Suprapubic skin (tissue), 4 donors: ENCODE measurements at regions not wholly inside any gene's neighbourhood (a gene's known extent, or its start where the extent isn't known, plus 50 kb on each side); places are given as distances from the start of the nearest gene placed in this dataset.

Experiments
- DNase-seq, 2 donors: peaks; one replicate each; pipeline ENCODE4 v3.0.0-alpha.2; 2019; ENCODE audit warnings: low spot score in 2 of 2
- H3K27ac ChIP-seq: fragments of 200-600 bp; sonication (generic); one replicate; pipeline ENCODE4 v1.5.1; 2019
- H3K27me3 ChIP-seq: fragments of 200-600 bp; sonication (generic); one replicate; pipeline ENCODE4 v1.5.1; 2019
- H3K36me3 ChIP-seq: fragments of 200-600 bp; sonication (generic); one replicate; pipeline ENCODE4 v1.5.1; 2019
- H3K4me1 ChIP-seq: fragments of 200-600 bp; sonication (generic); one replicate; pipeline ENCODE4 v1.5.1; 2019
- H3K4me3 ChIP-seq: fragments of 200-600 bp; sonication (generic); one replicate; pipeline ENCODE4 v1.5.1; 2019; ENCODE audit warnings: mild to moderate bottlenecking
- H3K9me3 ChIP-seq: fragments of 200-600 bp; sonication (generic); one replicate; pipeline ENCODE4 v1.5.1; 2019
- EP300 ChIP-seq: sonication (generic); formaldehyde crosslinking; IDR thresholded peaks from one replicate; pipeline ENCODE4 v1.6.1; 2017; ENCODE audit warnings: antibody characterized with exemption
- POLR2A ChIP-seq, 2 donors: fragments of 450-650 bp; IDR thresholded peaks; one replicate each; pipeline ENCODE4 v1.6.1; 2017; ENCODE audit warnings: antibody characterized with exemption in 2 of 2, mild to moderate bottlenecking in 2 of 2, moderate library complexity in 2 of 2
- POLR2AphosphoS5 ChIP-seq, 3 donors: sonication (generic); formaldehyde crosslinking; IDR thresholded peaks; one replicate each; pipeline ENCODE4 v1.6.1; 2017; ENCODE audit warnings: antibody characterized with exemption in 3 of 3
- WGBS: methylation state at CpG from one replicate; pipeline ENCODE4 v1.1.5; 2018; 5-methylcytosine and 5-hydroxymethylcytosine counted together
- TF ChIP-seq, protein P1 (sequence below), 2 donors: fragments of 200-600 bp in 1 of 2; fragments of 450-650 bp in 1 of 2; sonication (generic) in 1 of 2; IDR thresholded peaks; one replicate each; pipeline ENCODE4 v1.5.1; 2016 to 2019; ENCODE audit warnings: antibody characterized with exemption in 2 of 2, mild to moderate bottlenecking in 1 of 2, moderate library complexity in 1 of 2

DNA sequence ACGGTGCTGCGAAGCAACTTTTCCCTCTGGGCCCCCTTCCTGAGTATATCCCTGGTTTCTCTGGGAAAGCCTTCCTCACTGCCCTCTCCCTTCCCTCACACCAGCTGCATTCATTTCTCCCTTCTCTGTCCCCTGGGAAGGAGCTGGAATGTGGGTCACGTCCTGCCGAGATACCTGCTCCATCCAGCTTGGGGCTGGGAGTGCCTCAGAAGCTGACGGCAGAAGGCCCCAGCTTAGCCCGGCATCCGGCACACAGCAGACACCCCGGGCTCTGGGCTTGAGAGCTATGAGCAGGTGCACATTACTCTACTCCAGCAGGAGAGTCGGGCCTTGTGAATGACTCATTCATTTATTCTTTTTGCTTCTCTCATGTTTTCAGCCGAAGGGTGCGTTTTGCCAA lies 170.6 kb downstream of the TEX29 start:
- peak in 1 of 2 donors; percentile 69 for DNase-seq
- no peaks in the 10 kb centered on the region for H3K36me3 ChIP-seq
- TF ChIP-seq, protein P1, sequence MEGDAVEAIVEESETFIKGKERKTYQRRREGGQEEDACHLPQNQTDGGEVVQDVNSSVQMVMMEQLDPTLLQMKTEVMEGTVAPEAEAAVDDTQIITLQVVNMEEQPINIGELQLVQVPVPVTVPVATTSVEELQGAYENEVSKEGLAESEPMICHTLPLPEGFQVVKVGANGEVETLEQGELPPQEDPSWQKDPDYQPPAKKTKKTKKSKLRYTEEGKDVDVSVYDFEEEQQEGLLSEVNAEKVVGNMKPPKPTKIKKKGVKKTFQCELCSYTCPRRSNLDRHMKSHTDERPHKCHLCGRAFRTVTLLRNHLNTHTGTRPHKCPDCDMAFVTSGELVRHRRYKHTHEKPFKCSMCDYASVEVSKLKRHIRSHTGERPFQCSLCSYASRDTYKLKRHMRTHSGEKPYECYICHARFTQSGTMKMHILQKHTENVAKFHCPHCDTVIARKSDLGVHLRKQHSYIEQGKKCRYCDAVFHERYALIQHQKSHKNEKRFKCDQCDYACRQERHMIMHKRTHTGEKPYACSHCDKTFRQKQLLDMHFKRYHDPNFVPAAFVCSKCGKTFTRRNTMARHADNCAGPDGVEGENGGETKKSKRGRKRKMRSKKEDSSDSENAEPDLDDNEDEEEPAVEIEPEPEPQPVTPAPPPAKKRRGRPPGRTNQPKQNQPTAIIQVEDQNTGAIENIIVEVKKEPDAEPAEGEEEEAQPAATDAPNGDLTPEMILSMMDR (IDR thresholded peaks at IDR 0.05) = no peak
- TF ChIP-seq POLR2A (IDR thresholded peaks at IDR 0.05) (no peak), POLR2AphosphoS5 (IDR thresholded peaks at IDR 0.05) (no peak), EP300 (no peak)
- no peaks in the 10 kb centered on the region for H3K27me3 ChIP-seq
- H3K4me1 ChIP-seq = no peaks in the 10 kb centered on the region
- H3K4me3 ChIP-seq = no peak overlapping the region
- no peak overlapping the region for H3K27ac ChIP-seq
- 62% methylated on average over 11 of the region's 11 CpGs for WGBS
- H3K9me3 ChIP-seq = peaks cover 6% of the 10 kb centered on the region

DNA sequence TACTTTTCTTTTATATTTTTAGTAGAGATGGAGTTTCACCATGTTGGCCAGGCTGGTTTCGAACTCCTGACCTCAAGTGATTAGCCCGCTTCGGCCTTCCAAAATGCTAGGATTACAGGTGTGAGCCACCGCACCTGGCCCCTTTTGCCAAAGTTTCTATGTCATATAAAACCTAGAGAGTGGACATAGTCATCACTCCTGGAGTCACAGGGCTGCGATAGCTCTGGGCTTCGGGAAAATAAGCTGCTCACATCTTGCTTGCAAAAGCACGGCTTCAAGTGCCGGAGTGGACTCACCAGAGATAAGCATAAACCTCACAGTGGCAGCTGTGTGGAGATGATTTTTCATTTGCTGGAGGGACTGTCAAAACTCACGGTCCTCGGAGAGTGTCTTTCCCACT lies 171.2 kb downstream of the TEX29 start:
- H3K4me3 ChIP-seq = no peak overlapping the region
- DNase-seq = peak in 1 of 2 donors; percentile 32
- no peaks in the 10 kb centered on the region for H3K4me1 ChIP-seq
- H3K27ac ChIP-seq = no peak overlapping the region
- H3K27me3 ChIP-seq = no peaks in the 10 kb centered on the region
- 78% methylated on average over 10 of the region's 10 CpGs for WGBS
- TF ChIP-seq POLR2AphosphoS5 (IDR thresholded peaks at IDR 0.05) = no peak
- TF ChIP-seq POLR2A (IDR thresholded peaks at IDR 0.05) = no peak
- TF ChIP-seq, protein P1 (IDR thresholded peaks at IDR 0.05) = no peak
- TF ChIP-seq EP300 = no peak
- no peaks in the 10 kb centered on the region for H3K36me3 ChIP-seq
- peaks cover 3% of the 10 kb centered on the region for H3K9me3 ChIP-seq

DNA sequence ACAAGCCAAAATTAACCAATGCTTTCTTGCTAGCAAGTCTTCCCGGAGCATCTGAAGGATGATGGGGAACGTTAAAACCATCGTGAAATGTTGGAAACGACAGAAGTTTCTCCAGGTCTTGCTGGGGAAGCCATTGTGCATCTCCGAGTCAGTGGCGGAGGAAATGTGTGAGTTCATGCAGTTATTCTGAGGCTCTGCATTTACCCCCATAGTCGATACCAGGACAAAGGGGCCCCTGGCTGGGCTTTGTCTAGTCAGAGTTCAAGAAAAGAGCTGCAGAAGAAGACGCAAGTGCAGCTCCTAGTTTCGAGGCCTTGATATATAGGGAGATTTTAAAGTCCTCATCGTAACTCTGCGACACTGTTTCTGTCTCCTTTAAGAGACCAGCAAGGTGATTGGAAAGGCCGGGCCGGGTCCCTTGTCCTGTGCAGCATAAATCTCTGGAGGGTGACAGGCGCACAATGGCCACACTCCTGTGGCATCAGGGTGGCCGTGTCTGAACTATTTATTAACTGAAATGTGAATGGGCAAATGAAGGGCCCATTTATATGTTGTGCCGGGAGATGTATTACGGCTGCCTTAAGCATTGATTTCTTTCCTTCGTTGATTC lies 172.0 kb downstream of the TEX29 start:
- H3K36me3 ChIP-seq = no peaks in the 10 kb centered on the region
- peak in 1 of 2 donors; percentile 60 for DNase-seq
- H3K27ac ChIP-seq = no peak overlapping the region
- TF ChIP-seq POLR2AphosphoS5 (IDR thresholded peaks at IDR 0.05) = no peak
- TF ChIP-seq POLR2A (IDR thresholded peaks at IDR 0.05) = no peak
- TF ChIP-seq EP300 = no peak
- TF ChIP-seq, protein P1 (IDR thresholded peaks at IDR 0.05) = no peak
- no peak overlapping the region for H3K4me3 ChIP-seq
- H3K27me3 ChIP-seq = no peaks in the 10 kb centered on the region
- no peaks in the 10 kb centered on the region for H3K9me3 ChIP-seq
- no peaks in the 10 kb centered on the region for H3K4me1 ChIP-seq
- WGBS = 80% methylated on average over 18 of the region's 18 CpGs

DNA sequence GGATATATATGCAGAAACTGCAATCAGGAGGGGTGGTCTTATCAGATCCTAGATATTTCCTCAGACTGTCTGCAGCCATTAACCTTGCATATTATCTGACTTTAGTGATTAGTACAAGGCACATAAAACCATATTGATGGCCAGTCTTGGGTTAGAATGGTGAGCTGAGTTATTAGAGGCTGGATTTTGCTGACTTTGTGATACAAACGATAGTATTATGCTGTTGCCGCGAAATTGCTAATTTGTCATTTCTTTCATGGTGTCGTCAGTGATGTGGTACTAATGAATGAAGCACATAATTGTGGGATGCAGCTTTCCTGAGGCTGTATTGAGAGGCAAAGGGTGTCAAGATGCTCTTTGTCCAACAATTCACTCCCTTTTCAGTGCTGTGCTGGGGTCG lies 172.5 kb downstream of the TEX29 start:
- DNase-seq = no peak
- H3K9me3 ChIP-seq = no peaks in the 10 kb centered on the region
- H3K4me3 ChIP-seq = no peak overlapping the region
- WGBS = 81% methylated on average over 5 of the region's 5 CpGs
- H3K4me1 ChIP-seq = no peaks in the 10 kb centered on the region
- H3K27me3 ChIP-seq = no peaks in the 10 kb centered on the region
- TF ChIP-seq, protein P1 (IDR thresholded peaks at IDR 0.05) = no peak
- no peak for TF ChIP-seq POLR2A (IDR thresholded peaks at IDR 0.05)
- no peak for TF ChIP-seq POLR2AphosphoS5 (IDR thresholded peaks at IDR 0.05)
- no peak for TF ChIP-seq EP300
- no peak overlapping the region for H3K27ac ChIP-seq
- H3K36me3 ChIP-seq = no peaks in the 10 kb centered on the region

DNA sequence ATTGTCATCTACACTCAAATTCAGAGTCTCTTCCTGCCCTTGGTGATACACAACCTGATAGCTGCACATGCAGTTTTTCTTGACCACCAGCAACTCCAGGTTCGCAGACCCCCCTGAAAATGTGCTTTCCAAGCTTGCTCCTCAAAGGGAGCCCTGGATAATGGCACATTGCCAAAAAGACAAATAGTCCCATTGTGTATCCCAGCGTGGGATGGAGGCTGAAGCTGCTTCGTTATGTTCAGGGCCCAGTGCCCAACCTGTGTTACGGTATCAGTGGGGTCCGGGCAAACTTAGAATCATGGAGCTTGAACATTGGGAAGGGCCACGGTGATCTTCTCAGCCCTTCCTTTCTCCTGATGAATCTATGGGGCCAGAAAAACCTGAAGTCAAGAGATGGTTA lies 173.0 kb downstream of the TEX29 start:
- TF ChIP-seq POLR2A (IDR thresholded peaks at IDR 0.05) (no peak), POLR2AphosphoS5 (IDR thresholded peaks at IDR 0.05) (no peak), EP300 (no peak)
- TF ChIP-seq, protein P1 (IDR thresholded peaks at IDR 0.05) = no peak
- no peaks in the 10 kb centered on the region for H3K9me3 ChIP-seq
- no peaks in the 10 kb centered on the region for H3K27me3 ChIP-seq
- DNase-seq = no peak
- H3K4me1 ChIP-seq = no peaks in the 10 kb centered on the region
- no peaks in the 10 kb centered on the region for H3K36me3 ChIP-seq
- no peak overlapping the region for H3K4me3 ChIP-seq
- H3K27ac ChIP-seq = no peak overlapping the region
- WGBS = 81% methylated on average over 6 of the region's 6 CpGs
